Activated naive CD4-positive, alpha-beta T cell treated with anti-CD3 and anti-CD28 coated beads, Interleukin-2, amount 50 U/mL, for 24 hours (primary cell): ENCODE measurements at regions not wholly inside any gene's neighbourhood (a gene's known extent, or its start where the extent isn't known, plus 50 kb on each side); places are given as distances from the start of the nearest gene placed in this dataset.

Experiments
- H3K27ac Mint-ChIP-seq: one replicate; pipeline ENCODE4 v1.8.0; 2021; ENCODE audit warnings: mild to moderate bottlenecking, mixed read lengths
- H3K27me3 Mint-ChIP-seq: one replicate; pipeline ENCODE4 v1.8.0; 2021; ENCODE audit warnings: mixed read lengths
- H3K36me3 Mint-ChIP-seq: one replicate; pipeline ENCODE4 v1.8.0; 2021; ENCODE audit warnings: mixed read lengths
- H3K4me1 Mint-ChIP-seq: one replicate; pipeline ENCODE4 v1.8.0; 2021; ENCODE audit warnings: mixed read lengths
- H3K4me3 Mint-ChIP-seq: one replicate; pipeline ENCODE4 v1.8.0; 2021; ENCODE audit warnings: mild to moderate bottlenecking, mixed read lengths
- H3K9me3 Mint-ChIP-seq: one replicate; pipeline ENCODE4 v1.8.0; 2021; ENCODE audit warnings: mixed read lengths

DNA sequence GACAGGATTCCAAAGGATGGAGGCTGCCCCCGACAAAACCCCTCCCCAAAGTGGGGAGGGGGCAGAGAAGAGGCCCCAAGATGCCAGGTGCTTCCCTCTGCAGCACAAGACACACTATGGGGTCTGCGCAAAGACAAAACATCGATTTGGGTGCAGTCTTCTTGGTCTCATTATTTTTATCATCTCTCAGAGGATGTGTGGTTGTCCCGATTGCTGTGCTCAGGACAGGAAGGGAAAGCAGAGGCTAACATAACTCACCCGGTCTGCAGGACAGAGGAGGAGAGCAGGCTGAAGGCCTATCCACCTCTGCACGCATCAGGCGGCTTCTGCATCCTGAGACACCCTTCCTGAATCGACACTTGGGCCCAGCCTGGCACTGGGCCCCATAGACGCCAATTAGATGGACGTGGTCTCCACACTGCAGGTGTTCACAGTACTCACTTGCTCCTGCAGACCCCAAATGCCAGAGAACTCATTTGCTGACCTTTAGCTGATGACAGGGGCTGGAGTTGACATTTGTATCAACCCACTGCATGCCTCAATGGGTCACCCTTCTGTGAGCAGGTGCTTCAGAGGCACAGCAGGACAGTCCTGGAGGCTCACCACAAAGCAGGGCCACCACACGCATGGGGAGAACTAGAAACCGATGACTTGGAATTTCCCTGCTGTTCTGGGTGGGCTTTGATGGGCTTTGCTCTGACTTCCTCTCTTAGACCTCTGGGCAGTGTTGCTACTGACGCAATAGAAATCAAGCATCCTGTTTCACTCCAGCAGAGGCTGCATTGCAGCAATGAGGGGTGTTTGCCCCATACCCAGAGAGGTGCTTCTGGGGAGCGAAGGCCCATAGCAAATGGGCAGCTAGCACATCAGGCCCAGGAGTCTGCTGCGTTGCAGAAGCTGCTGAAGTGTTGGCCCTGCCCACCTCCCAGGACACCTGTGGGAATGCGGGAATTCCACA lies 96.3 kb upstream of the ENPP6 start:
- Mint-ChIP-seq H3K27ac (no peak overlapping the region), H3K36me3 (no peaks in the 10 kb centered on the region), H3K9me3 (no peaks in the 10 kb centered on the region), H3K4me3 (no peak overlapping the region), H3K4me1 (peaks cover 28% of the 10 kb centered on the region), H3K27me3 (no peaks in the 10 kb centered on the region)

DNA sequence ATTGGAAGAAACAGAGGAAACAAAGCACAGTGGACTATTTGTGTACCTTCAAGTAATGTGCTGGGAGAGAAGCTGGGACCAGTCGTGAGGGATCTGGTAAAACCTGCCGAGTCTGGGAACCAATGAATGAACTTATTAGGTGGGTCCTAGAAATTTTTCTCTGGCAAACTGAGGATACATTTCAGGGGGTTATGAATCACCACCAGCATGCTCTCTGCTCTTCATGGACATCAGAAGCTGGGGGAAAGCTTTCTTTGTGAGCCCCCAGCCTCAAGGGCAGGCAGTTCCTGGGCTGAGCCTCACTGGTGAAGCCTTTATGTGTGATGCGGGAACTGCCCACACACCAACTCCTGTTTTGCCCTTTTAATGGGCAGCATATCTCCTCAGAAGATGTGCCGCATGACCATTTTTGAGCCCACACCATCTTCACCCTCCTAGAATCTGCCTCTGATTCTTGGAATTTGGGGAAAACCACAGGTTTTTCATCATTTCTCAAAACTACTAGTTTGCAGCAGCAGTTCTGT lies 95.4 kb upstream of the ENPP6 start:
- Mint-ChIP-seq H3K4me1 (peaks cover 25% of the 10 kb centered on the region), H3K27ac (no peak overlapping the region), H3K4me3 (no peak overlapping the region), H3K9me3 (no peaks in the 10 kb centered on the region), H3K36me3 (no peaks in the 10 kb centered on the region), H3K27me3 (no peaks in the 10 kb centered on the region)

DNA sequence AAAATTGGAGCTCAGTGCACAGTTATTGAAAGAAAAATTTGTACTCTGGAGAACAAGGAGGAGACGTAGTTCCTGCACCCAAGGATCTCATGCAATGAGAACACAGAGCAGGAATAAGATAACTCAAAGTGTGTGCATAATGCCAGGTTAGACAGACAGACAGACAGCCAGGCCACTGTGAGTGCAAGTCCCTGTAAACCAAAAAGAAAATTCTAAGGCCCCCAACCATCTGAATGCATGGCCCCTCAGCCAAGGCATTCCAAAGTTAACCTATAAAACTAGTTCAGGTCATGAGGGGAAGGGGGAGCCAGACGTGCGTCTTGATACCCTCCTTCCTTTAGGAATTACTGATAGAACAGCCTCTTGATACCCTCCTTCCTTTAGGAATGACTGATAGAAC lies 94.5 kb upstream of the ENPP6 start:
- H3K4me1 Mint-ChIP-seq: peaks cover 23% of the 10 kb centered on the region
- no peaks in the 10 kb centered on the region for H3K36me3 Mint-ChIP-seq
- no peaks in the 10 kb centered on the region for H3K9me3 Mint-ChIP-seq
- H3K4me3 Mint-ChIP-seq: no peak overlapping the region
- no peaks in the 10 kb centered on the region for H3K27me3 Mint-ChIP-seq
- H3K27ac Mint-ChIP-seq: no peak overlapping the region

- peaks cover 22% of the 10 kb centered on the region for H3K4me1 Mint-ChIP-seq
- H3K27ac Mint-ChIP-seq: no peak overlapping the region
- no peaks in the 10 kb centered on the region for H3K9me3 Mint-ChIP-seq
- no peaks in the 10 kb centered on the region for H3K36me3 Mint-ChIP-seq
- H3K4me3 Mint-ChIP-seq: no peak overlapping the region
- no peaks in the 10 kb centered on the region for H3K27me3 Mint-ChIP-seq
Observed at GRCh38 chr4:184310881-184311709, 93.4 kb upstream of the ENPP6 start.

GRCh38 chr4:184310171-184310567 lies 92.5 kb upstream of the ENPP6 start:
- no peaks in the 10 kb centered on the region for H3K9me3 Mint-ChIP-seq
- no peak overlapping the region for H3K27ac Mint-ChIP-seq
- H3K4me3 Mint-ChIP-seq: no peak overlapping the region

DNA sequence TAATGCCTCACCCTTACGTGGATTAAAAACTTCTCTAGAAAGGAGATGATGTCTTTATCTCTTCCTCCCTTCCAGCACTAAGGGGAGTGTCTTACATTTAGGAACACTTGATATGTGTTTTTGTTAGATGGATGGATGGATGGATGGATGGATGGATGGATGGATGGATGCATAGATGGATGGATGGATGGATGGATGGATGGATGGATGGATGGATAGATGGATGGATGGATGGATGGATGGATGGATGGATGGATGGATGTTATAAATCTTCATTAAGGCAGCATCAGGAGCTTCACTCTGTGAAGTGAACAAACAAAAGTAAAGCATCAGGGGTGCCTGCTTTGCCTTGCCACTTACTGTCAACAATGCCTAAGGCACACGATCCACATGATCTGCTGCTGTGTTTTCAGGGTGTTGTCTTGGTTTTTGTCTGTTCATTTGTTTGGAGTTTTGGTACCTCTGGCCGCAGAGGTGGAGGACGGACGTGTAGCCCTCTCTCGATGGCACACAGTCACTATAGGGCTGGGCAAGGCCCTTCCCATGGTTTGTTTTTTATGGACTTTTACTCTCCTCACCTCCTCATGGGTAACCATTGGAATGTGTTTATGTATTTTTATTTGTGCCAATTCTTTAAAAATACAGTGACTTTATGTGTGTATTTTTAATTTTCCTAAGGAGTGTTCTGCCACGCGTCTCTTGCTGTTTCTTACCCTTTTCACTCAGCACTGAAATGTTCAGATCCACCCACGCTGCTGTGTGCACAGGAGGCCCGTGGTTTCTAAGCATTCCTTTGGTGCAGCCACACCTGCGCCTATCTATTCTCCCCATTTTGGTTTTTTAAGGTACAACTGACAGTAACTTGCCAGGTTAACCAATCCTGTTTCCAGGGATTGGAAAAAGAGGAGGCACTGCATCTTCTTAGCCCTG lies 91.8 kb upstream of the ENPP6 start:
- H3K27ac Mint-ChIP-seq: peak overlapping the region; percentile 3
- H3K4me3 Mint-ChIP-seq: no peak overlapping the region
- H3K4me1 Mint-ChIP-seq: peaks cover 22% of the 10 kb centered on the region
- peaks cover 1% of the 10 kb centered on the region for H3K36me3 Mint-ChIP-seq
- H3K27me3 Mint-ChIP-seq: no peaks in the 10 kb centered on the region
- no peaks in the 10 kb centered on the region for H3K9me3 Mint-ChIP-seq

More at GRCh38 chr4:184310171-184310567, 92.5 kb upstream of the ENPP6 start:
- no peaks in the 10 kb centered on the region for H3K36me3 Mint-ChIP-seq
- no peaks in the 10 kb centered on the region for H3K27me3 Mint-ChIP-seq
- H3K4me1 Mint-ChIP-seq: peaks cover 22% of the 10 kb centered on the region

DNA sequence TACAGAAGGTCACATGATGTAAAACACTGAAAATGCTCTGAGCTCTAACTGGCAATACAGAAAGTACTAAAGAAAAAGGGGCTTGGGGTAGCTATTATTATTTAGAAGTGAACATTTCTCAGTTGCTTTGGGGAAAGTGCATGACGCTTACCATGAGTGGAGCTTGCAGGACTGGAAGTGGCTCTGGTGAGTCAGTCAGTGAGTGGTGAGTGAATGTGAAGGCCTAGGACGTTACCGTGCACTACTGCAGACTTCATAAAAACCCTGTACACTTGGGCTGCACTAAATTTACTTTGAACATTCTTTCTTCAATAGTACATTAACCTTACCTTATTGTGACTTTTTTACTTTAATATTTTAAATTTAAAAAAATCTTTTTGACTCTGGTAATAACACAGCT lies 89.3 kb upstream of the ENPP6 start:
- Mint-ChIP-seq H3K4me1 (peaks cover 22% of the 10 kb centered on the region), H3K27ac (no peak overlapping the region), H3K27me3 (no peaks in the 10 kb centered on the region), H3K36me3 (peaks cover 3% of the 10 kb centered on the region), H3K9me3 (no peaks in the 10 kb centered on the region), H3K4me3 (no peak overlapping the region)

DNA sequence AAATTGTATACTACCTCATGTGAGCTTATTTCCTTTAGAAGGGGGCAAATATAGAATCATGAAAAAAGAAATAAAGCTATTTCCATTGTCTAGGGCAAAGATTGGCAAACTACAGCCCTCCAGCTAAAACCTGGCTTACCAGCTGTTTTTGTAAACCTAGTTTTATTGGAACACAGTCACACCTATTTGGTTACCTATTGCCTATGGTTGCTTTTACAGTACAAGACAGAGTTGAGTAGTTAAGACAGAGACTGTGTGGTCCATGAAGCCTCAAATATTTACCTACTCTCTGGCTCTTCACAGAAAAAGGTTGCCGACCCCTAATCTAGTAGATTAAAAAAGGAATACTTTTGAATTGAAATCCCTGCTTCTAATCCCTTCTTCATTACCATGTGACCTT lies 88.8 kb upstream of the ENPP6 start:
- Mint-ChIP-seq H3K4me1 (peaks cover 22% of the 10 kb centered on the region), H3K27me3 (no peaks in the 10 kb centered on the region), H3K27ac (no peak overlapping the region), H3K9me3 (no peaks in the 10 kb centered on the region), H3K4me3 (no peak overlapping the region), H3K36me3 (peaks cover 3% of the 10 kb centered on the region)

GRCh38 chr4:184300816-184301215 lies 83.1 kb upstream of the ENPP6 start:
- no peaks in the 10 kb centered on the region for H3K4me1 Mint-ChIP-seq
- H3K27ac Mint-ChIP-seq: no peak overlapping the region
- H3K27me3 Mint-ChIP-seq: no peaks in the 10 kb centered on the region
- peaks cover 3% of the 10 kb centered on the region for H3K36me3 Mint-ChIP-seq
- H3K4me3 Mint-ChIP-seq: no peak overlapping the region
- no peaks in the 10 kb centered on the region for H3K9me3 Mint-ChIP-seq

DNA sequence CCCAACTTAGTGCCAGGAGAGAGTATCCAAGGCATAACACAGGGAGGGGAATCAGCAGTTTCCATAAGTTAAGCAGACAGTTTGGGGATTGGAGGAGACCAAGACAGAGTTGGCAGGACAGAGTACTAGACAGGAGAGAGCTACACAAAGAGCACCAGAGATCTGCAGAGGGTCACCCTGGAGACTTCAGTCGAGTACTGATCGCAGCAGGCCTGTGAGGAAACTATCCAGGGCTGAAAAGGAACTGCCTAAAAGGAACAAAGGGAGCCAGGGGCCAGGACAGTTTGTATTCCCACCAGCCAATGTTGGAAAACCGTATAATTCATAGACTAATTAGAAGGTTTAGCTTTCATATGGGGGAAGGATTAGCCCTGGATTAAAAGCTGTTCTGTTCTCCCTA lies 80.6 kb upstream of the ENPP6 start:
- no peaks in the 10 kb centered on the region for H3K36me3 Mint-ChIP-seq
- H3K27me3 Mint-ChIP-seq: no peaks in the 10 kb centered on the region
- no peaks in the 10 kb centered on the region for H3K4me1 Mint-ChIP-seq
- no peaks in the 10 kb centered on the region for H3K9me3 Mint-ChIP-seq
- H3K27ac Mint-ChIP-seq: no peak overlapping the region
- H3K4me3 Mint-ChIP-seq: no peak overlapping the region

DNA sequence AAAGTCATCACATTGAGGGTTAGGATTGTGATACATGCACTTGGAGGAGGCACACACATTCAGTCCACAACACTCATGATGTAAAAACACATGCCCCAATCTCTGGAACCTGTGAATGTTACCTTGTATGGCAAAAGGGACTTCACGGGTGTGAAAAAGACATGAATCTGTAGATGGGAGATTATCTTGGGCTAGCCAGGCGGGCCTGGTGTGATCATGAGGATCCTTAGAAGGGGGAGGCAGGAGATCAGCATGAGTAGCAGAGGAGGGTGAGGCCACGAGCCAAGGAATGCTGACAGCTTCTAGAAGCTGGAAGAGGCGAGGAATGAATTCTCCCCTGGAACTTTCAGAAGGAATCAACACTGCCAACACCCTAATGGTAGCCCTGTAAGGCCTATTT lies 77.5 kb upstream of the ENPP6 start:
- Mint-ChIP-seq H3K27me3 (no peaks in the 10 kb centered on the region), H3K36me3 (no peaks in the 10 kb centered on the region), H3K4me3 (no peak overlapping the region), H3K9me3 (no peaks in the 10 kb centered on the region), H3K4me1 (no peaks in the 10 kb centered on the region), H3K27ac (no peak overlapping the region)

- Mint-ChIP-seq H3K4me1 (peaks cover under 1% of the 10 kb centered on the region), H3K4me3 (no peak overlapping the region), H3K27me3 (no peaks in the 10 kb centered on the region), H3K9me3 (no peaks in the 10 kb centered on the region), H3K36me3 (no peaks in the 10 kb centered on the region), H3K27ac (no peak overlapping the region)
Observed at GRCh38 chr4:184294606-184295133, 77.0 kb upstream of the ENPP6 start.

- H3K27ac Mint-ChIP-seq: no peak overlapping the region
- no peak overlapping the region for H3K4me3 Mint-ChIP-seq
- H3K4me1 Mint-ChIP-seq: peaks cover 12% of the 10 kb centered on the region
- no peaks in the 10 kb centered on the region for H3K27me3 Mint-ChIP-seq
- no peaks in the 10 kb centered on the region for H3K36me3 Mint-ChIP-seq
- no peaks in the 10 kb centered on the region for H3K9me3 Mint-ChIP-seq
Observed at GRCh38 chr4:184293552-184293951, 75.9 kb upstream of the ENPP6 start.

DNA sequence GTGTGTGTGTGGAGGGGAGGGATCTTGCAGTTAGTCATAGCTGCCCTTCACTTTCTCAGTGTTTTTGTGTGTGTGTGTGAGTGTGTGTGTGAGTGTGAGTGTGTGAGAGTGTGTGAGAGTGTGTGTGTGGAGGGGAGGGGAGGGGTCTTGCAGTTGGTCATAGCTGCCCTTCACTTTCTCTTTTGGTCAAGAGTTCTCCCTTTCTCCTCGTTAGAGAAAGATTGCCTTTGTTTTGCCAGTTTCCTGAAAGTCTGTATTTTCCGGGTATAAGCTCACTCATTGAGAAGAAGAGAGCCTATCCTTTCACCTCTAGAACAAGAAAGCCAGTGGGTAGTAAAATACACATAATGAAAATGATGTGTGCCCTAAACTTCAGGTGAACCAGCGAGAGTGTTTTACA lies 75.2 kb upstream of the ENPP6 start:
- H3K36me3 Mint-ChIP-seq: no peaks in the 10 kb centered on the region
- H3K4me3 Mint-ChIP-seq: no peak overlapping the region
- no peak overlapping the region for H3K27ac Mint-ChIP-seq
- H3K27me3 Mint-ChIP-seq: no peaks in the 10 kb centered on the region
- peaks cover 19% of the 10 kb centered on the region for H3K4me1 Mint-ChIP-seq
- H3K9me3 Mint-ChIP-seq: no peaks in the 10 kb centered on the region

DNA sequence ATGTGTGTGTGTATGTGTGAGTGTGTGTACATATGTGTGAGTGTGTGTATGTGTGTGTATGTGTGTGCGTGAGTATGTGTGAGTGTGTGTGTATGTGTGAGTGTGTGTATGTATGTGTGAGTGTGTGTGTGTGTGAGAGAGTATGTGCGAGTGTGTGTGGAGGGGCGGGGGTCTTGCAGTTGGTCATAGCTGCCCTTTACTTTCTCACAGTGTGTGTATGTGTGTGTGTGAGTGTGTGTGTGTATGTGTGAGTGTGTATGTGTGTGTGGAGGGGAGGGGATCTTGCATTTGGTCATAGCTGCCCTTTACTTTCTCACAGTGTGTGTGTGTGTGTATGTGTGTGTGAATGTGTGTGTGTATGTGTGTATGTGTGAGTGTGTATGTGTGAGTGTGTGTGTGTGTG lies 74.8 kb upstream of the ENPP6 start:
- Mint-ChIP-seq H3K27me3 (no peaks in the 10 kb centered on the region), H3K4me3 (no peak overlapping the region), H3K36me3 (no peaks in the 10 kb centered on the region), H3K27ac (no peak overlapping the region), H3K4me1 (peaks cover 23% of the 10 kb centered on the region), H3K9me3 (no peaks in the 10 kb centered on the region)
